Activated CD4-positive, alpha-beta T cell treated with anti-CD3 and anti-CD28 coated beads, Interleukin-2, Interleukin-6, amounts not matched to agents 100 ng/mL and 50 ng/mL, durations not matched to agents 16 hours and 8 hours (primary cell): ENCODE measurements at regions not wholly inside any gene's neighbourhood (a gene's known extent, or its start where the extent isn't known, plus 50 kb on each side); places are given as distances from the start of the nearest gene placed in this dataset.

Experiments
- DNase-seq: peaks from one replicate; pipeline ENCODE4 v3.0.0-alpha.2; 2020

DNA sequence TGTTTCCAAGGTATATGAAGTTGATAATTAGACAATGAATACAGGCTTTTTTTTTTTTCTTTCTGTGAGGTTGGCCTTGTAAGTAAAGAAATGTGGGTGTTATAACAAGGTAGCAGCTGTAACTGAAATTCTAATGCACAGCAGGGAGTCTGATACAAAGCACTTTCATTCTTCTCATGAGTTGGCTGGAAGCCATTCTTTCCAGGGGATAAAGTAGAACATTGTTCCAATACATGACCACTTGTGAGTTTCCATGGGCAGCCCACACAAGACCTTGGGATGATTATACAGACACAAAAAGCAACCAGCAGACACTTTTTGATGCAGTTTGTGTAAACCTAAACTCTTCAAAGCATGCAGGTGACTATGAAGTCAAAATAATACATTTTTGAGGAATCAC is 1785.9 kb upstream of the WWC1 start:
- no peak for DNase-seq

DNA sequence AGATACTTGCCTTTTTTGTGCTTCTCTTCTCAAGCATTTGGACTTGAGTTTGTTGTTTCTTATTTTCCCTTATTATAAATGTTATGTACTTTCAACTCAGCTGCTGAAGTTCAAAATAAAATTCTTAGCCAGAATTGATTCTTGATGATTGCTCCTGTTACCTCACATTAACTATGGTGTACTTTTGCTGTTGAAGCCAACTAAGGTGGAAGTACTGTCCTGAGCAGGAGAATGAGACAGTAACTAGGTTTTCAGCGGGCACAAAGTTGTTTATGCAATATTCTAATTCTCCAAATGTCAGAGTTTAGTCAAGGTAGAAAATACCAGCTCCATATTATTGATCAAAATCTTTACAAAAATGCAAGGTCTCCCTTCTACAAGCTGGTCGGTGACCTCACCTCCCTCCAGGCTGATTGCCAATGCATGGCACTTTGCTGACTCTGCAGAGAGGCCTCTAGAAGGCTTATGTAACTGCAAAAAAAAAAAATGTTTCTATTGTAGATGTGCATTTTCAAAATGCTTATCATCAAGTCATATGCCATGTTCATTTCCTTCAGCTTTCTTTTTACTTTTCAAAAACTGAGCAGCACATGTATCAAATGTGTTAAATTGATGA is 1783.5 kb upstream of the WWC1 start:
- DNase-seq, result no peak

DNA sequence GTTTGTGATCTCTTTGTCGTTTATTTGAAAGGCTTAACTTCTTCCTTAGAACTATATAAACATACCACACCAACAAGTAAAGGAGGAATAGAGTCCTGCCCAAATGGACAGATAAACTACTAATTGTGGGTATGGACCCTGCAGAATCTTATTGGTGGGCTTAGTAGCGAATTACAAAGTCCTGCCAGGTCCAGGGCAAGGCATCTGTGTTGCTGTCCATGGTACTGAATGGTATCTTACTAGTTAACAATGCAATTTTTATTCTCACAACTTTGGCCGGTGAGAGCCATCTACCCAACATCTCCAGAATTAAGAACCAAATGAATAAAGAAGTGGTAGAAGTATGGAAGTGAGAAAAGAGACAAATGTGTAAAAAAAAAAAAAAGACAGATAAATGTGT is 1782.4 kb upstream of the WWC1 start:
- DNase-seq, result no peak

DNA sequence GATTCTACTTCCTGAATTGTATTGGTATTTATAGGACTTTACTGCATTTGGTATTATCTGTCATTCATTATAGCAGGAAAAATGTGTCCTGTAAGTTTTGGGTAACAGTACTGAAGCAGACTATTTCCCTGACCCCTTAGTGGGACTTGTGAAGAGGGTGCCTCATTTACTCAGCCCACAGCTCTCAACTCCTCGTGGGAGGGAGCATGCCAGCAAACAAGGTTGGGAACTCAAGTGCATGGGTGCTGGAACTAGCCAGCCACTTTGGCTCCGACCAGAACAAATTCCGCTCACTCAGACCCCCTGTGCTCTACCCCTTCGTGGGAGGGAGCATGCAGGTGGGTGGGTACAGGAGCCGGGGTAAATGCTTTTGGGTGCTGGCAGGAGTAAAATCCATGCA is 1773.5 kb upstream of the WWC1 start:
- no peak for DNase-seq

DNA sequence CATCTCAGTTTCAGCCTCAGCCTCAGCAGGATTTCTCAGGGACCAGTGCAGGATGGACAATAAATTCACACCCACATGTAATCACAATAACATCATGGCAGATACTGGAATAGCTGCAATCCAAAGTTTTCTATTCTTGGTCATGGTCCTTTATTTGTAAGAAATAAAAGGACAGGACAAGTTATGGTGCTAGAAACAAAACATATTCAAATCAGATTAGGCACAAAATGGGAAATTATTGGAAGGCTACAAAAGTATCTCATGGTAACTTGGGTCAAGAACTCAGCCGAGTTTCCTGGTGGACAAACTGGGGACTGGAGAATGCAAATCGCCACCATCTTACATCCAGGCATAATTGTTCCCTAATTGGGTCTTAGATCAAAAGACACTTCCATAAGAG is 1768.2 kb upstream of the WWC1 start:
- no peak for DNase-seq

DNA sequence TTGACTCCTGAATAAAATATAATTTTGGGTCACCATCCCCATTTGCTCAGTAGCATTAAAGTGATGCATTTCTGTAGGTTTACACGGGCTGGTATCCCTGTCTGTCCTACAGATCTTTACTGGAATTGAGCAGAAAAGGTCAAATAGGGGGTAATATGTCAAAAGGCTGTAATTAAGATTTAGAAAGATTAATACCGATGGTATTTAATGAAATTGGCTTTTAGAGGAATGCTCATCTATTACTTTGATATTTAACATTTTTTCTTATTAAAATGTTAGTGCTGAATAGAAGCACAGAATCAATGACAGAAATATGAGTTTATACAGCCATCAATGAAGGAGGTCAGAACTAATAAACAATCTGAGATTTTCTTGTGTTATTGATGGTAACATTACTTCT is 1762.2 kb upstream of the WWC1 start:
- DNase-seq, result no peak

DNA sequence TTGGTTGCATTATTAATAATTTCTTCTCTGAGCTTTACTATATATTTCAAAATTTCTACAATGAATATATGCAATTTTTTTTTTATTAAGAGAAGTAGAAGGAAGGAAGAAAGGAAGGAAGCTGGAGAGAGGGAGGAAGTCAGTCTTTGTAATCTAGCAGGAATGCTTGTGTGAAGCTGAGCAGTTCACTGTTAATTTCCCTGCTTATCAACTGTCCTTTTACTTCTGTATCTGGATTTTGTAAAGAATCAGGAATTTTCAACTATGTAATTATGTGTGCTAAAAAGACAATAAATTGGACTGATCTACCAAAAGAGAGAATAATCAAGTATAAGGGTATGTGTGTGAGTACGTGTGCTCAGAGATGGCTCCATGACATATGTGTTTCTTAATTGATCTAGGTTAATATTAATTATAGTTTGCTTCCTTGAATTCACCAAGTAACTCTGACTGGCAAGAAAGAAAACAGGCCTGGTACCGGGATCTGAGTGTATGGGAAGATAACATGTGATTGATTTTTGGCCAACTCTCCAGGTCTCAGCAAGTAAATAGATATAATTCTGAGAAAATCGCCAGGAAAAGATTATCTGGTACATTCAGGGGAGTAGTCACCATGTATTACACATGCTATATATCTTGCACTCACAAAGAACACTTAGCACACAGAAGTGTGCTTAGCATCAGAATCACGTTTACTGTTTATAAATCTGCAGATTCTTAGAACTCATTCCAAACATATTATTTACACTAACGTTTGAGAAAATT is 1758.8 kb upstream of the WWC1 start:
- no peak for DNase-seq

DNA sequence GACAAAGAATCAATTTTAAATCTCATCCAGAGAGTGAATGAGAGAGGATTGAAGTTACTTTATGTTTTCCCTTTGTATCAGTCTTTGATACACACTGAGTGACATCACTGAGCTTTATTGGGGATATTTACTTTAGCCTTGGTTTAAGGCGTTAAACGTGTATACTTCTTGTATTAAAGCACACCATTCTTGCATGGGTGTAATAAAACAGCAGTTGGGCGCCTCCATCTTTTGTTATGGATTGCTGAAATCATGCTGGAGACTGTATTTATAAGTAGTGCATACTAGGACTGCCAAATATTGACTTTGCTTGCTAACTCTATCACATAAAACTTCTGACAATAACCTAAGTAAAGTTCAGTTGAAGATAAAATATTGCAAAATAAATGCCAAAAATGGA is 1755.8 kb upstream of the WWC1 start:
- DNase-seq, result no peak

DNA sequence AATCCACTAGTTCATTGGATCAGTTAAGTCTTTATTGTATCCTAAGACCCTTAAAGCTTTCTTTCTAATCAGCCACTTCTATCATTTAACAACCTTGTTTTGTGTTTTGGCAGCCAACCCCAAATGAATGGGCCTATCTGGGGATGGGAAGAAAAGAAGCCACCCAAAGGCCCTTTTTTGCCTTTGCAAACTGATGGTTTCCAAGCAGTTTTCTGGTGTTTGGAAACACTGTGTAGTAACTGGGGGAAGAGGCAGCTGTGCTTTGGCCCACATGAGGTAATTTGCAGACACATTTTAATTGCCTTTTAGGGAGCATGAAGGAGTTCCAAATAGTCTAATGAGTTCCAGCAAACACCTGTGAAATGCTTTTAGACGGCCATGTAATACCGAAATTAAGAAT is 1751.3 kb upstream of the WWC1 start:
- no peak for DNase-seq

DNA sequence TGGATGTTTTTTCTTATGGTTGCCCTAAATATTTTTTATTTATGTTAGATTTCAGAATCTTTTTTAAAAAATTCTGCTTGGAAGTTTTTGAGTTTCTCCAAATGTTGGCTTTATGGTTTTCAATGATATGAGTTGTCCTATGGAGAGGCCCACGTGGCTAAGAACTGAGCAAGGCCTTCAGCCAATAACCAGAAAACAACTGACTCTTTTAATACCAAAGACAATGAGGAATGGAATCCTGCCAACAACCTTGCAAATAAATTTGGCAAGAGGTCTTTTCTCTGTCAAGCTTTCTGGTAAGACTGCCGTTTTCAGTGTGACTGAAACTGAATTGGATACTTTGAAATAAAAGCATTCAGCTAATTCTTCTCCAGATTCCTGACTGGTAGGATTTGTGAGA is 1740.1 kb upstream of the WWC1 start:
- DNase-seq, result no peak

DNA sequence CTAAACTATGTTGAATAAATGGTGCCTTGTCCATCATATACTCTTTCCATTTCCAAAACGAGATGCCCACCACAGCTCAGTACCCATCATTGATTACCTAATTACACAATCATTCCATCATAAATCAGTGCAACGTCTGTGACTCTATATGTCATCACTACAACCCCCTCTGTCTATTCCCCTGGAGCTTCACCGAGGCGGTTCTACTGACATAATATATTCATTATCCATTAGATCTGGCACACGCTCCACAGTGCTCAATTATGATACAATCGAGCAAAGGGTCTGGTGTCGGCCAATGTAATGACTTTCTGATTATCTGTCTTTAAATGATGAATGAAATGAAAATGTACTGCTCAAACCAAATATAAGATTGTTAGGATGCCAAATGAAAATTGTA is 1737.7 kb upstream of the WWC1 start:
- DNase-seq, result no peak

DNA sequence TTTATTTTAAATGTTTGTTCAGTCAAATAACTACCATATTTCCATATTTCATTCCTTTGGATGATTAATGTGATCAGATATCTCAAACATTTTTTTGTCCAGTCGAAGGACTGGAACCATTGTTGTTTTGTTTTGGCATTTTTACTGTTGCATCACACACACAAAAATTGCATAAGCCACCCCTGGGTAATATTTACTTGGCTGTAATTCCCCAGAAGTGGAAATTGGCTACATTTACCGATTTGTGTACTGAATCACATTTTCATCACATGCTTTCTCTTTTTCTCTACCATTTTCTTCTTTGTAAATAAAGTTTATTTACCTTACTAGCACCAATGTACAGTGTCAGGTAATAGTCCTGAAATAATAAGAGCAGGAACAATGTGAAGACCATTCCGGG is 1729.7 kb upstream of the WWC1 start:
- DNase-seq, result no peak

DNA sequence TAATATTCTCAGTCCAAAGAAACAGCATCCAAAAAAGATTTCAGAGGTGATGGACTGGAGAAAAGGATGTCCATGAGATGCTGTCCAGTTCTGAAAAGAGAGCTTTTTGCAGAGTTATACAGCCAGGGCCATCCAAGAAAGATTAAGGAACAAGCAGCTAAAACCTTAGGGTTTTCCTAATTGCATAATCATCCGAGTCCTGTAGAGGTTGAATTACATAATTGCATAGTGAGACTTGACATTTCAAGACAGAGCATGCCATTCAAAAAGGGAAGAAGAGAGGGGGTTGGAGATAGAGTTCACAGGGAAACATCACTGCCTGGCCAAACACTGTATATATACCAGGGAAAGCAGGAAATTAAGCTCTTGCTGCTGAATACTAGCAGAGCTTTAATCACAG is 1729.2 kb upstream of the WWC1 start:
- DNase-seq, result no peak

DNA sequence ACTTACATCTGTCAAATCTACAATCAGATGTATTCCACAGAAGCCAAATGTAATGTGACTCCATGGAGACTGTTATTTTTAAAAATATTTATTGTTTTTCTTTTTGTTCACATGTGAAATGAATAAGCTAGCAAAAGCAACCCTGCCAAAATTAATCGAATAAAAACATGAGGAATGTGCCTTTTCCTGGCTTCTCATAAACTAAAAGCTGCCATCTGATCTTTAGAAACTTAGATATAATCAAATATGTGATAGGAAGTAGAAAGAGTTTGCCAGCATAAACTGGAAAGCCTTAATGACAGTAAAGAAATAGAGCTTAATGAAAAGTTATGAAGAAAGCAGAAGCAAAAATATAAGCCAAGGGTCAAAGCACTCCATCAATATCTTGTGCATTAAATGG is 1724.7 kb upstream of the WWC1 start:
- no peak for DNase-seq

DNA sequence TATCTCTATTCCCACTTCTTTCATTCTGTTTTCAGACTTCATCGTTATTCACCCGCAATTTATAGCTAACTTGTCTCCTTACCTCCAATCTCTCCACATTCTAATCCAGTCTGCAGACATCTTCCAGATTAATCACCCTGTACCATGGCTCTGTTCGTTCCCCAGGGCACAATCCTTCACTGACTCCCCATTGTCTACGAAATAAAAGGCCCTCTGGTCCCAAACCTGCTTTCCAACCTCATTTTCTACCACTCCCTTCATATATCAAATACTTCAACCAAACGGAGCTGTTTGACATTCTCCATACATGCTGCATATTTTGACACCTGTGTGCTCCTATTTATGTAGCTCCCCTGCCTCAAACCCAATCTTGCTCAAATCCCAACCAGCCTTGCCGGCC is 1720.6 kb upstream of the WWC1 start:
- no peak for DNase-seq

DNA sequence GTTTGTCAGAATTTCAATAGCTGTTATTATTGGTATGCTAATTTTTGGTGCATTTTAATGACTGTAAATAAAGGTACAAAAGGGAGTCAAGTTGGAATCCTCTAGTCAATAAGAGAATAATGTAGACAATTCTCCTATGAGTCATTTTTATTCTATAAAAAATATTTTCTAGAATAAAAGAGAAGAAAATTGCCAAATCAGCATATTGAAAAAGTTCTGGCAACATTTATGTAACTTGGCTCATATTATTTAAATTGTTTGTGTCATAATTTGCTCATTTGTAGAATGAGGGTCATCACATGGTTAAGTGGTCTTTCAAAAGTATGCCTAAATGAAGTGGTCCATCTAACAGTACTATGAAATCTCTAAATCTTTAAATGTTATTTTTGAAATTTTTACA is 1719.8 kb upstream of the WWC1 start:
- DNase-seq, result no peak

DNA sequence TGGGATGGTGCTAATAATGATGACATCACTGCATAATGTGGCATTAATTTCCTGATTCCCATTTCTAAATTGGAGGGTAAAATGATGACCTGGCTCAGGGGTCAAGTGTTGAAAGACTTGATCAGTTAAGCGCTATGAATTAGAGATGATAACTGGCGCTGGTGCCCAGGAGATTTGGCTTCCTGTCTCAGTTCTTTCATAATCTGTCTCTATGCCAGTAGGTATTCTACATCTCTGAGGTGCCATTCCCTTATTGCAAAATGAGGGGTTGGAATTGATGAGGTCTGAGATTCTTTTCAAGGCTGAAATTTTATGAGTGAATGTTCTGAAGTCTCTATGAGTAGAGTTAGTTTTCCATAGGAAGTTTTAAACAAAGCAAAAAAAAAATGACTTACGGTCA is 1715.1 kb upstream of the WWC1 start:
- DNase-seq, result no peak

DNA sequence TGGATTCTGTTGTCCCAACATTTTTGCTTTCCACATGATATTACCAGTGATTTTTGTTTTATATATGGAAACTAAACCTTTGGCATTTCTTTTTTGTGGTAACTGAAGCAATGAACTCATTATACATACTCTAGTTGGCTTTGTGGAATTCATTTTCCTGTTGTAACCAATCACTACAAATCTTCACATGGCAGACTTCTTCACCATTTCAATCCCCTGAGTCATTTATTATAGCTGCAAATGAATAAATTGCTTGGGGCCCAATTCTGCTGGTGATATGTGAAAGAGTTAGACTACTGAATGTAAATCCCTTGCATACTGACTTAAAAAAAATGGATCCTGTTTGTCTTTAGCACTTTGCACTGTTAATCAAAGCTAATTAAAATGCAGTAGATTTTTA is 1709.6 kb upstream of the WWC1 start:
- no peak for DNase-seq

DNA sequence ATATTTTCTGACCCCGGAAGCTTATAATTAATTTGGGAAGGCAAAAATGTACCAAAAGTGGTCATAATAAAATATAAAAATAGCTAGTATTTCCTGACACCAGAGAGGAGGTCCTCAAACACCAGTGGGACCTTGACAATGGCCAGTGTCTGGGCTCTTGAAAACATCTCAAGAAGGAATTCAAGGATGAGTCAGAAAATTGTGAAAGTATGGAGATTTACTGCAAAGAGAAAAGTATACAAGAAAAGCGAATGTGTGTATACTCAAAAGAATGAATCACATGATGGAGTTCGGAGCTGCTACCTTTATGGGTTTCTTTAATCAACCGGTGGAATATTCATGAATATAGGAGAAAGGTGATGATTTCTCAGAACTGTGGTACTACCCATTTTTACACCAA is 1709.0 kb upstream of the WWC1 start:
- DNase-seq, result no peak

DNA sequence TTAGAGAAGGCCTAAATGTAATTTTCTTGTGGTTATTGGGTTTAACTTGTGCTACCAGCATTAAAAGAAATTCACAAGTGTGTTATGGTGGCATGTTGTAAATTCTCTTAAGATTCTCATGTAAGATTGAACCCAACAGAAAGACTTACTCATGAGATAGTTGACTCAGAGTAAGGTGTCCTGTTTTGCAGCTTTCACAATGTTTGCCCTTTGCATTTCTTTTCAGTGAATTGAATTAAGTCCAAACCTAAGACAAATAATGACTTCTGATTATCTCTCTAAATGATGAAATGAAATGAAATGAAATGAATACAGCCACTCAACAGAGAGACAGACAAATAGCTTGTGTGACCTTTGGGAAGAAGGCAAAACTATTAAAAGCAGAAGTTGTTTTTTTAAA is 1696.9 kb upstream of the WWC1 start:
- DNase-seq, result no peak

DNA sequence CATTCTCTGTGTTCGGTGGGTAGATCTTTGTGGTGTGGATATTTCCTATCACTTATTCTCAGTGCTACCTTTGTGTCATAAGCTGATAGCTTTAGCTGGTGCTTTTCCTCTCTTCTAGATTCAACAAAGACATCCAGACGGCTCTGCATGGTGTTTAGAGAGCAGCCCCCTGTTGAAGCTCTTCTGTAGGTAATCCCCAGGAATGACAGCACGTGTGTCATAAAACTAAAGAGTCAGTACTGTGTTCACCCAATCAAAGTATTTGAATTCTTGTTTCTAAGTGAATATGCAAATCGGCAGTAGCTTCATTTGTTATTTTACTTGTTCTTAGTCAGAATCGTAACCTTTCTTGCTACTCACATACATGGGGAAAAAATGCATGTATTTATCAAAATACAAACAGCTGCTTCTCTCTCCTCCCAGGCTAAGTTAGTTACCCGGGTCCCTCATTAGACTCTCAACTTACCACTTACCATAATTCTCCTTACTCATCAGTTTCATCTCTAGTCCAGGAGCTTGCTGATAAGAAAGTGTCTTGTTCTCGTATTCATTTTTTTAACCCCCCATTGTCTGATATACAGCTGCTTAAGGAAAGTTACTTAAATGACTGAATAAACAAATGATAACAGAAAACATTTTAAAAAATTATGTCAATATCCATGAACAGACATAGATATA is 1696.0 kb upstream of the WWC1 start:
- no peak for DNase-seq

DNA sequence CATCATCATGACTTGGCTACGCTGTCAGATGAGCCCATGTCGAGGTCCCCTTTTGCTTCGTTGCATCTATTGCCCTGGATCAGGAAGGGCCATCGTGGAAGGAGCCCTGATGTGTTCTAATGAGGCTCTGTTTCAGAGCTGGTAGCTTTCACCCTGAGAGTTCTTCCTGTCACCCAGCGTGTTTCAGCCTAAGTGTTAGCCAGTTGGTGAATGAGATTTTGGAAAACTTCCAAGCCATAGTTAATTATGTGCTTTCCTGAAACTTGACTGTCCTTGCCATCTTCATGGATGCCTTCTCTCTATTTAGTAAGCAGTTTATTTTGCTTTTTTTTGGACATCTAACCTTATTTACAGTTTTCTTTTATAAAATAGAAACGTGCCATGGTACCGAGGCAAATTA is 1695.4 kb upstream of the WWC1 start:
- no peak for DNase-seq

DNA sequence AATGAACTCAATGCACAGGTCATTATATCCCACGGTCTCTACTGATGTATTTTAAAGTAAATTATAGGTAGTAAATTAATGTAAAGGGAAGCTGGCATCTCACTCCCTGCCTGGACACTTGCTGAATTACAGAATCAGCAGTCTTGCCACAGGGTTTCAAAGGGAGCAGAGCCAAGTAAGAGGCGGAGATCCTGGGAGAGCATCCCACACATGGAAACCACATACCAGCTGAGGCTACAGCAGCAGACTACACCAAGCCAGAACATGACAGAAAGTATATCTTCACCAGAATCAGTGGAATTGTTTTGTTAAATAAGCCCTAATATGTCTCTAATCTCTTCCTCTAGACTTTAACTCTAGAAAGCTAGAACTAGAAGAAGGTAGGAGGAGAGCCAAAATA is 1689.2 kb upstream of the WWC1 start:
- no peak for DNase-seq

DNA sequence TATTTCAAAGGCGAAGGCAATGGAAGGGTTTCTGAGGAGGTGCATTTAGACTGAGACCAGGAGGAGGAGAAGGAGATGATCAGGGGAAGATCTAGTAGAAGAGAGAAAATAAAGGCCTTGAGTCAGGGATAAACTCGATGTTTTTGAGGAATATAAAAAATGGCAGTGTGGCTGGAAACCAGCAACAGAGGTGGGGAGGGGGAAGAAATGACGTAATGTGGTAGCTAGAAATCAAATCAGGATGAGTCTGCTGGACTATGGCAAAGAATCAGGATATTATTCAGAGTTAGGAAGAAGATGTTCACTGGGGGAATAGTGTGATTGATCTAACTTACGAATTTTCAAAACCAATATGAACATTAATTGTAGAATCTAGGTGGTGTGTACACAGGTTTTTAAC is 1673.9 kb upstream of the WWC1 start:
- DNase-seq, result no peak

DNA sequence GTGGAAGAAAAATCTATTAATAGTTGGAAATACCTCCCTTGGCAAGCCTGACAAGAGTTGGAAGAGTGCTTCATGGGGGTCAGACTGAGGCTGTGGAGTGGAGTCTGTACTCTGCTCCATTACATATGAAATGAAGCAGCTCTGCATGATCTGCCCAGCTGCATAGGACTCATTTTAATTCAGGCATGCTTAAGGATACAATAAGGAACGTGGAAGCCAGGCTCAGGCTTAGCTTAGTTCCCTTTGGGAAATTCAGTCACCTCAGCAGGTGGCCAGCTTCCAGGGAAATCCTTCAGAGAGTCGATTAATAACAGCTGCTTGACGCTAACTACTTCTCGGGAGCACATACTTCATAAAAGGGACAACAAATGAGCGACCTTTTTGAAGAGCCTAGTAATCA is 1672.9 kb upstream of the WWC1 start:
- no peak for DNase-seq
